ENCODE measurements at regions not wholly inside any gene's neighbourhood (a gene's known extent, or its start where the extent isn't known, plus 50 kb on each side); places are given as distances from the start of the nearest gene placed in this dataset.

GRCh38 chr6:101125380-101125971, 244.3 kb upstream of the ASCC3 start:
- Histone ChIP-seq H3K27ac (ENCODE audit: low read depth, low read length, poor library complexity, severe bottlenecking) (no peak overlapping the region), H2AFZ (ENCODE audit: low read length) (no peak overlapping the region), H3K79me2 (ENCODE audit: insufficient read depth, low read depth, low read length) (no peaks in the 10 kb centered on the region), H3K9me2 (ENCODE audit: insufficient read depth, low read length) (no peaks in the 10 kb centered on the region), H3K36me3 (ENCODE audit: insufficient read depth, low read length) (no peaks in the 10 kb centered on the region), H4K20me1 (ENCODE audit: insufficient read depth, low read length) (no peaks in the 10 kb centered on the region), H3K4me3 (ENCODE audit: low read depth, low read length, poor library complexity, severe bottlenecking) (no peak overlapping the region), H3K9me3 (ENCODE audit: low read length) (no peaks in the 10 kb centered on the region), H3K4me1 (ENCODE audit: insufficient read depth, low read length, poor library complexity, severe bottlenecking) (no peaks in the 10 kb centered on the region), H3K4me2 (ENCODE audit: low read length) (no peak overlapping the region)
- DNase-seq (ENCODE audit: low spot score) = no peak
- POLR2A ChIA-PET = interaction anchor here (0.6 kb wide), 1 partner anchor 849 kb away, joined by 3 read pairs; no protein-coding TSS in a partner anchor
- intact Hi-C loops (cut with micrococcal nuclease; ENCODE audit: unreplicated experiment) = no loop called here
- CTCF ChIA-PET (ENCODE audit: unreplicated experiment) = no interaction called here
- no peak for TF ChIP-seq EZH2phosphoT487 (IDR thresholded peaks at IDR 0.05; ENCODE audit: borderline replicate concordance, low read depth, low read length)
- no TSS peak for BruUV-seq (replicated peaks)

GRCh38 chr6:101126501-101126900, 245.4 kb upstream of the ASCC3 start:
- no peaks in the 10 kb centered on the region for H3K4me1 ChIP-seq (ENCODE audit: insufficient read depth, low read length, poor library complexity, severe bottlenecking)
- no peak overlapping the region for H3K27ac ChIP-seq (ENCODE audit: low read depth, low read length, poor library complexity, severe bottlenecking)
- no TSS peak for BruUV-seq (replicated peaks)
- no peak overlapping the region for H2AFZ ChIP-seq (ENCODE audit: low read length)
- H3K4me3 ChIP-seq (ENCODE audit: low read depth, low read length, poor library complexity, severe bottlenecking) = no peak overlapping the region
- no peak for DNase-seq (ENCODE audit: low spot score)
- no peak overlapping the region for H3K4me2 ChIP-seq (ENCODE audit: low read length)
- H3K79me2 ChIP-seq (ENCODE audit: insufficient read depth, low read depth, low read length) = no peaks in the 10 kb centered on the region
- no peaks in the 10 kb centered on the region for H3K9me3 ChIP-seq (ENCODE audit: low read length)
- no peaks in the 10 kb centered on the region for H4K20me1 ChIP-seq (ENCODE audit: insufficient read depth, low read length)
- ChIA-PET CTCF (ENCODE audit: unreplicated experiment) (no interaction called here), POLR2A (no interaction called here)
- no peaks in the 10 kb centered on the region for H3K36me3 ChIP-seq (ENCODE audit: insufficient read depth, low read length)
- intact Hi-C loops (cut with micrococcal nuclease; ENCODE audit: unreplicated experiment) = no loop called here
- TF ChIP-seq CTCF (conservative IDR thresholded peaks at IDR 0.05; ENCODE audit: low read length) = no peak
- no peak for TF ChIP-seq EZH2phosphoT487 (IDR thresholded peaks at IDR 0.05; ENCODE audit: borderline replicate concordance, low read depth, low read length)
- H3K9me2 ChIP-seq (ENCODE audit: insufficient read depth, low read length) = no peaks in the 10 kb centered on the region

GRCh38 chr6:101129851-101130250, 248.7 kb upstream of the ASCC3 start:
- Histone ChIP-seq H3K9me3 (ENCODE audit: low read length) (no peaks in the 10 kb centered on the region), H3K4me3 (ENCODE audit: low read depth, low read length, poor library complexity, severe bottlenecking) (no peak overlapping the region), H2AFZ (ENCODE audit: low read length) (no peak overlapping the region), H3K4me2 (ENCODE audit: low read length) (no peak overlapping the region), H3K27ac (ENCODE audit: low read depth, low read length, poor library complexity, severe bottlenecking) (no peak overlapping the region), H3K36me3 (ENCODE audit: insufficient read depth, low read length) (no peaks in the 10 kb centered on the region), H3K79me2 (ENCODE audit: insufficient read depth, low read depth, low read length) (no peaks in the 10 kb centered on the region), H3K9me2 (ENCODE audit: insufficient read depth, low read length) (no peaks in the 10 kb centered on the region), H4K20me1 (ENCODE audit: insufficient read depth, low read length) (no peaks in the 10 kb centered on the region), H3K4me1 (ENCODE audit: insufficient read depth, low read length, poor library complexity, severe bottlenecking) (no peaks in the 10 kb centered on the region)
- TF ChIP-seq CTCF (conservative IDR thresholded peaks at IDR 0.05; ENCODE audit: low read length) (no peak), EZH2phosphoT487 (IDR thresholded peaks at IDR 0.05; ENCODE audit: borderline replicate concordance, low read depth, low read length) (no peak)
- ChIA-PET CTCF (ENCODE audit: unreplicated experiment) (no interaction called here), POLR2A (interaction anchor here (0.6 kb wide), 1 partner anchor 211 kb away, joined by 3 read pairs; no protein-coding TSS in a partner anchor)
- no TSS peak for BruUV-seq (replicated peaks)
- intact Hi-C loops (cut with micrococcal nuclease; ENCODE audit: unreplicated experiment) = no loop called here
- DNase-seq (ENCODE audit: low spot score) = no peak

Measured in OCI-LY7 (cell line).